NCI-H524 treated with DMSO at 0.1 percent for 48 hours (cell line): ENCODE measurements at regions not wholly inside any gene's neighbourhood (a gene's known extent, or its start where the extent isn't known, plus 50 kb on each side); places are given as distances from the start of the nearest gene placed in this dataset.

ENCODE experiments used
- DNase-seq: peaks from one replicate; lab custom pipeline; 2025; lab: John Stamatoyannopoulos, UW

- no peak for DNase-seq
Observed at GRCh38 chr5:2442496-2443354, 308.8 kb downstream of the IRX2 start.

GRCh38 chr5:2441495-2442180 is 309.8 kb downstream of the IRX2 start:
- no peak for DNase-seq

GRCh38 chr5:2439608-2440007 is 311.9 kb downstream of the IRX2 start:
- DNase-seq, result no peak

- DNase-seq, result no peak
Observed at GRCh38 chr5:2433086-2433485, 318.4 kb downstream of the IRX2 start.

GRCh38 chr5:2432076-2432920 is 319.2 kb downstream of the IRX2 start:
- no peak for DNase-seq

GRCh38 chr5:2430606-2431005 is 320.9 kb downstream of the IRX2 start:
- DNase-seq, result no peak

- no peak for DNase-seq
Observed at GRCh38 chr5:2427983-2428382, 323.5 kb downstream of the IRX2 start.

GRCh38 chr5:2423634-2424033 is 327.8 kb downstream of the IRX2 start:
- no peak for DNase-seq

- no peak for DNase-seq
Observed at GRCh38 chr5:2417301-2417700, 334.2 kb downstream of the IRX2 start.

GRCh38 chr5:2415678-2416077 is 335.8 kb downstream of the IRX2 start:
- DNase-seq, result no peak

- no peak for DNase-seq
Observed at GRCh38 chr5:2410451-2410850, 341.0 kb downstream of the IRX2 start.

- no peak for DNase-seq
Observed at GRCh38 chr5:2403296-2403695, 348.2 kb downstream of the IRX2 start.

GRCh38 chr5:2399804-2400203 is 351.7 kb downstream of the IRX2 start:
- no peak for DNase-seq

- no peak for DNase-seq
Observed at GRCh38 chr5:2399096-2399495, 352.4 kb downstream of the IRX2 start.

GRCh38 chr5:2393556-2393955 is 357.9 kb downstream of the IRX2 start:
- DNase-seq, result no peak

GRCh38 chr5:2391566-2391965 is 359.9 kb downstream of the IRX2 start:
- DNase-seq, result no peak

GRCh38 chr5:2391021-2391420 is 360.5 kb downstream of the IRX2 start:
- DNase-seq, result no peak

- no peak for DNase-seq
Observed at GRCh38 chr5:2388571-2388970, 362.9 kb downstream of the IRX2 start.

- peak; percentile 95 for DNase-seq
Observed at GRCh38 chr5:2387634-2388325, 363.7 kb downstream of the IRX2 start.

- DNase-seq, result no peak
Observed at GRCh38 chr5:2387250-2387633, 364.2 kb downstream of the IRX2 start.

GRCh38 chr5:2385818-2386217 is 365.7 kb downstream of the IRX2 start:
- DNase-seq, result no peak

- DNase-seq, result no peak
Observed at GRCh38 chr5:2383698-2384065, 367.8 kb downstream of the IRX2 start.
